NB4 (cell line): ENCODE measurements at regions not wholly inside any gene's neighbourhood (a gene's known extent, or its start where the extent isn't known, plus 50 kb on each side); places are given as distances from the start of the nearest gene placed in this dataset.
A peak's percentile ranks its signal among the peaks of the same experiment; 100 is the strongest.

ENCODE experiments used
- DNase-seq: peaks from one replicate; pipeline ENCODE4 v3.0.0; 2010; ENCODE audit warnings: low read depth
- H3K4me3 ChIP-seq: one replicate; pipeline ENCODE4 v1.5.1; 2011; ENCODE audit warnings: mild to moderate bottlenecking, low read depth, low read length, moderate library complexity
- CTCF ChIP-seq: IDR thresholded peaks from one replicate; pipeline ENCODE4 v1.5.1; 2012; ENCODE audit warnings: low read depth, low read length
- MAX ChIP-seq: IDR thresholded peaks from 2 replicates; pipeline ENCODE4 v1.6.1; 2011; ENCODE audit warnings: low read depth, low read length
- MYC ChIP-seq: IDR thresholded peaks from 2 replicates; pipeline ENCODE4 v1.6.1; 2011; ENCODE audit warnings: low read depth, low read length
- POLR2A ChIP-seq: IDR thresholded peaks from 2 replicates; pipeline ENCODE4 v1.6.1; 2011; ENCODE audit warnings: mild to moderate bottlenecking; ENCODE audit not compliant: insufficient read length; ENCODE audit errors: extremely low read depth

GRCh38 chr5:54649041-54649504 lies 131.5 kb downstream of the SNX18 start:
- DNase-seq = no peak
- no peak overlapping the region for H3K4me3 ChIP-seq
- no peak for TF ChIP-seq CTCF
- TF ChIP-seq MYC = no peak
- no peak for TF ChIP-seq POLR2A
- TF ChIP-seq MAX = no peak

GRCh38 chr5:54646356-54647101 lies 129.0 kb downstream of the SNX18 start:
- H3K4me3 ChIP-seq = peak overlapping the region; percentile 53
- DNase-seq = peak; percentile 95
- TF ChIP-seq POLR2A (no peak), CTCF (no peak), MYC (peak; percentile 54), MAX (peak; percentile 51)

GRCh38 chr5:54645882-54646355 lies 128.4 kb downstream of the SNX18 start:
- TF ChIP-seq POLR2A = no peak
- TF ChIP-seq MYC = no peak
- TF ChIP-seq MAX = no peak
- no peak for TF ChIP-seq CTCF
- H3K4me3 ChIP-seq = peak overlapping the region; percentile 53
- DNase-seq = no peak

- no peak for TF ChIP-seq POLR2A
- no peak for DNase-seq
- no peak overlapping the region for H3K4me3 ChIP-seq
Measured at GRCh38 chr5:54644226-54644625, 126.7 kb downstream of the SNX18 start.

GRCh38 chr5:54643685-54644106 lies 126.1 kb downstream of the SNX18 start:
- DNase-seq = no peak
- H3K4me3 ChIP-seq = no peak overlapping the region
- TF ChIP-seq MYC (no peak), POLR2A (no peak), CTCF (no peak), MAX (no peak)

- TF ChIP-seq CTCF = no peak
- no peak for TF ChIP-seq MAX
- TF ChIP-seq POLR2A = no peak
- no peak for TF ChIP-seq MYC
- no peak for DNase-seq
- H3K4me3 ChIP-seq = no peak overlapping the region
Measured at GRCh38 chr5:54639621-54640020, 122.1 kb downstream of the SNX18 start.
